ENCODE measurements at regions not wholly inside any gene's neighbourhood (a gene's known extent, or its start where the extent isn't known, plus 50 kb on each side); places are given as distances from the start of the nearest gene placed in this dataset.
A peak's percentile ranks its signal among the peaks of the same experiment; 100 is the strongest.

GRCh38 chr4:136441629-136442282, 1090.5 kb downstream of the PCDH18 start:
- Histone ChIP-seq H3K9ac (no peak overlapping the region), H3K79me2 (ENCODE audit: low read depth) (no peaks in the 10 kb centered on the region), H3K9me3 (ENCODE audit: low read depth) (no peaks in the 10 kb centered on the region), H2AFZ (replicated peaks) (no peak overlapping the region), H3K4me3 (no peak overlapping the region), H4K20me1 (ENCODE audit: low read depth) (no peaks in the 10 kb centered on the region), H3K27me3 (no peaks in the 10 kb centered on the region), H3K36me3 (no peaks in the 10 kb centered on the region), H3K4me2 (no peak overlapping the region), H3K27ac (no peak overlapping the region), H3K4me1 (peaks cover 3% of the 10 kb centered on the region), H3F3A (ENCODE audit: low read depth) (no peaks in the 10 kb centered on the region)
- Mint-ChIP-seq H3K4me3 (no peak overlapping the region), H3K36me3 (no peaks in the 10 kb centered on the region), H3K27me3 (ENCODE audit: insufficient read depth, low read depth) (peaks cover 3% of the 10 kb centered on the region), H3K9me3 (no peaks in the 10 kb centered on the region), H3K4me1 (no peaks in the 10 kb centered on the region), H3K27ac (no peak overlapping the region)
- no peak for DNase-seq (ENCODE audit: low spot score)
- no peak for TF ChIP-seq EZH2 (IDR thresholded peaks at IDR 0.05)
- no peak for TF ChIP-seq CTCF (IDR thresholded peaks at IDR 0.05)
- TF ChIP-seq EZH2phosphoT487 (IDR thresholded peaks at IDR 0.05) = no peak

- peaks cover 11% of the 10 kb centered on the region for H3K4me1 ChIP-seq
- Mint-ChIP-seq H3K4me3 (no peak overlapping the region), H3K36me3 (no peaks in the 10 kb centered on the region), H3K4me1 (no peaks in the 10 kb centered on the region), H3K27ac (no peak overlapping the region), H3K27me3 (ENCODE audit: insufficient read depth, low read depth) (peaks cover 3% of the 10 kb centered on the region), H3K9me3 (no peaks in the 10 kb centered on the region)
- no peaks in the 10 kb centered on the region for H3K9me3 ChIP-seq (ENCODE audit: low read depth)
- no peak for DNase-seq (ENCODE audit: low spot score)
- H3K9ac ChIP-seq = no peak overlapping the region
- no peak overlapping the region for H2AFZ ChIP-seq (replicated peaks)
- H3K27ac ChIP-seq = no peak overlapping the region
- no peaks in the 10 kb centered on the region for H3K27me3 ChIP-seq
- no peaks in the 10 kb centered on the region for H4K20me1 ChIP-seq (ENCODE audit: low read depth)
- no peak overlapping the region for H3K4me2 ChIP-seq
- TF ChIP-seq CTCF (IDR thresholded peaks at IDR 0.05) (no peak), EZH2phosphoT487 (IDR thresholded peaks at IDR 0.05) (no peak), EZH2 (IDR thresholded peaks at IDR 0.05) (no peak)
- no peaks in the 10 kb centered on the region for H3F3A ChIP-seq (ENCODE audit: low read depth)
- no peak overlapping the region for H3K4me3 ChIP-seq
- H3K79me2 ChIP-seq (ENCODE audit: low read depth) = no peaks in the 10 kb centered on the region
- no peaks in the 10 kb centered on the region for H3K36me3 ChIP-seq
These were observed 1093.6 kb downstream of the PCDH18 start for GRCh38 chr4:136438645-136439044.

- no peaks in the 10 kb centered on the region for H3K36me3 ChIP-seq
- peak; percentile 6 for DNase-seq (ENCODE audit: low spot score)
- H3K4me2 ChIP-seq = no peak overlapping the region
- H3K79me2 ChIP-seq (ENCODE audit: low read depth) = no peaks in the 10 kb centered on the region
- H3K4me3 ChIP-seq = no peak overlapping the region
- H3K9ac ChIP-seq = no peak overlapping the region
- no peaks in the 10 kb centered on the region for H4K20me1 ChIP-seq (ENCODE audit: low read depth)
- no peaks in the 10 kb centered on the region for H3F3A ChIP-seq (ENCODE audit: low read depth)
- no peak overlapping the region for H3K4me3 Mint-ChIP-seq
- no peaks in the 10 kb centered on the region for H3K27me3 ChIP-seq
- no peak overlapping the region for H3K27ac ChIP-seq
- no peaks in the 10 kb centered on the region for H3K9me3 ChIP-seq (ENCODE audit: low read depth)
- TF ChIP-seq EZH2phosphoT487 (IDR thresholded peaks at IDR 0.05) = no peak
- TF ChIP-seq EZH2 (IDR thresholded peaks at IDR 0.05) = no peak
- TF ChIP-seq CTCF (IDR thresholded peaks at IDR 0.05) = no peak
- no peak overlapping the region for H3K27ac Mint-ChIP-seq
- H3K9me3 Mint-ChIP-seq = no peaks in the 10 kb centered on the region
- no peaks in the 10 kb centered on the region for H3K36me3 Mint-ChIP-seq
- peaks cover 11% of the 10 kb centered on the region for H3K4me1 Mint-ChIP-seq
- H2AFZ ChIP-seq (replicated peaks) = no peak overlapping the region
- H3K4me1 ChIP-seq = peaks cover 13% of the 10 kb centered on the region
- H3K27me3 Mint-ChIP-seq (ENCODE audit: insufficient read depth, low read depth) = no peaks in the 10 kb centered on the region
These were observed 1108.2 kb downstream of the PCDH18 start for GRCh38 chr4:136424052-136424451.
